Karpas-422 (cell line): ENCODE measurements at regions not wholly inside any gene's neighbourhood (a gene's known extent, or its start where the extent isn't known, plus 50 kb on each side); places are given as distances from the start of the nearest gene placed in this dataset.

Experiments
- DNase-seq: peaks from one replicate; pipeline ENCODE4 v3.0.0-alpha.2; 2015
- H2AFZ ChIP-seq: fragments of 200-600 bp; sonication (generic); 2 replicates; pipeline ENCODE4 v1.6.1; 2014; ENCODE audit warnings: antibody characterized with exemption, low read length, mixed read lengths
- H3K27ac ChIP-seq: fragments of 200-600 bp; sonication (generic); 2 replicates; pipeline ENCODE4 v1.5.1; 2014; ENCODE audit warnings: mild to moderate bottlenecking, low read length, moderate library complexity
- H3K27me3 ChIP-seq: fragments of 200-600 bp; sonication (generic); 2 replicates; pipeline ENCODE4 v1.6.1; 2014; ENCODE audit warnings: low read length, mixed read lengths
- H3K36me3 ChIP-seq: fragments of 200-600 bp; sonication (generic); 2 replicates; pipeline ENCODE4 v1.6.1; 2014; ENCODE audit warnings: low read length, mixed read lengths; ENCODE audit not compliant: insufficient read depth
- H3K4me1 ChIP-seq: fragments of 200-600 bp; sonication (generic); 2 replicates; pipeline ENCODE4 v1.6.1; 2014; ENCODE audit warnings: mild to moderate bottlenecking, low read length, mixed read lengths
- H3K4me2 ChIP-seq: fragments of 200-600 bp; sonication (generic); 2 replicates; pipeline ENCODE4 v1.6.1; 2014; ENCODE audit warnings: low read length, low read depth, mild to moderate bottlenecking; ENCODE audit not compliant: poor library complexity, severe bottlenecking
- H3K4me3 ChIP-seq: fragments of 200-600 bp; sonication (generic); 2 replicates; pipeline ENCODE4 v1.5.1; 2014; ENCODE audit warnings: mild to moderate bottlenecking, antibody characterized with exemption, low read length, mixed read lengths
- H3K79me2 ChIP-seq: fragments of 200-600 bp; sonication (generic); 2 replicates; pipeline ENCODE4 v1.6.1; 2014; ENCODE audit warnings: mild to moderate bottlenecking, low read length, mixed read lengths
- H3K9ac ChIP-seq: fragments of 200-600 bp; sonication (generic); 2 replicates; pipeline ENCODE4 v1.6.0; 2014; ENCODE audit warnings: low read length
- H3K9me2 ChIP-seq: fragments of 200-600 bp; sonication (generic), shearing (Covaris generic); replicated peaks from 2 replicates; pipeline ENCODE4 v1.6.0; 2014; ENCODE audit warnings: mild to moderate bottlenecking, low read length, moderate library complexity; ENCODE audit not compliant: insufficient read depth
- H3K9me3 ChIP-seq: fragments of 300-700, 200-600 bp; sonication (generic); 2 replicates; pipeline ENCODE4 v1.6.1; 2014; ENCODE audit warnings: low read length, mixed read lengths
- H4K20me1 ChIP-seq: fragments of 200-600 bp; sonication (generic); 2 replicates; pipeline ENCODE4 v1.6.1; 2014; ENCODE audit warnings: mild to moderate bottlenecking, antibody characterized with exemption, low read length, low read depth; ENCODE audit not compliant: insufficient read depth

DNA sequence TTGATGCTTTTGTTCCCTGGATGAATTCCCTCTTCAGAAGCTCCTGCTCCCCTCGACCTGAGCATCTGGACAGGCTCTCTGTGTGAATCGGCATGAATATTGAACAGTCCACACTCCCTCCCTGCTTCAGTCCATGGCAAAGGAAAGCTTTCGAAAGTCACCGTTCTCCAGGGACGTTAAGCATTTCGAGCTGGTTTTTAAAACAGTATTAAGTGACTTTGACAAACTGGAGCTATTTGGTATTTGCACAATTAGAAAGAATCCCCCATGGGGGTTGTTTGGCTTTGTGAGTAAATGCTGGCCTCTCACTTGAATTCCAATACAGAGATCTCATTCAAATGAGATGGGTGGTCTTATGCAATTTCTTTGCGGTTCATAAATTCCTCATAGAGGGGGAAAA lies 85.3 kb upstream of the TIAM2 start:
- H3K36me3 ChIP-seq = no peaks in the 10 kb centered on the region
- H4K20me1 ChIP-seq = no peaks in the 10 kb centered on the region
- no peak overlapping the region for H3K4me3 ChIP-seq
- no peak overlapping the region for H3K4me2 ChIP-seq
- H3K9me2 ChIP-seq = no peaks in the 10 kb centered on the region
- no peak overlapping the region for H3K27ac ChIP-seq
- H3K9ac ChIP-seq = no peak overlapping the region
- no peaks in the 10 kb centered on the region for H3K4me1 ChIP-seq
- H2AFZ ChIP-seq = no peak overlapping the region
- no peaks in the 10 kb centered on the region for H3K27me3 ChIP-seq
- no peaks in the 10 kb centered on the region for H3K79me2 ChIP-seq
- H3K9me3 ChIP-seq = no peaks in the 10 kb centered on the region
- DNase-seq = no peak

- DNase-seq = no peak
- Histone ChIP-seq H3K36me3 (no peaks in the 10 kb centered on the region), H3K9me3 (no peaks in the 10 kb centered on the region), H3K27me3 (no peaks in the 10 kb centered on the region), H3K79me2 (no peaks in the 10 kb centered on the region), H3K9me2 (no peaks in the 10 kb centered on the region), H2AFZ (no peak overlapping the region), H3K27ac (no peak overlapping the region), H4K20me1 (no peaks in the 10 kb centered on the region), H3K4me3 (no peak overlapping the region), H3K4me1 (no peaks in the 10 kb centered on the region), H3K9ac (no peak overlapping the region), H3K4me2 (no peak overlapping the region)
Observed at GRCh38 chr6:154914288-154914687, 80.8 kb upstream of the TIAM2 start.

DNA sequence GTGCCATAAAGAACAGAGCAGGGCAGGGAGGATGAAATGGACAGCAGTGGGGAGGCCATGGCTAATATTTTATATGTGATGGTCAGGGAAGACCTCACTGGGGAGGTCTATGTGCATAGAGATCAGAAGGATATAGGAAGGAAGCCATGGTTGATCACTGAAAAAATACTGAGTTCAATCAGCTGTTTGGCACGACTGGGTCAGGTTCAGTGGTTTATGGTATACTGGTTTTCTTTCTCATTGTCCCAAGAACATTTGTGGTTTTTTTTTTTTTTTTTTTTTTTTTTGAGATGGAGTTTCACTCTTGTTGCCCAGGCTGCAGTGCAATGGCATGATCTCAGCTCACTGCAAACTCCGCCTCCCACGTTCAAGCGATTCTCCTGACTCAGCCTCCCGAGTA lies 78.3 kb upstream of the TIAM2 start:
- no peak for DNase-seq
- H3K4me3 ChIP-seq = no peak overlapping the region
- no peak overlapping the region for H3K9ac ChIP-seq
- no peaks in the 10 kb centered on the region for H3K79me2 ChIP-seq
- peaks cover 8% of the 10 kb centered on the region for H3K4me1 ChIP-seq
- no peaks in the 10 kb centered on the region for H3K9me2 ChIP-seq
- no peaks in the 10 kb centered on the region for H3K9me3 ChIP-seq
- H3K4me2 ChIP-seq = no peak overlapping the region
- no peaks in the 10 kb centered on the region for H3K36me3 ChIP-seq
- H3K27me3 ChIP-seq = no peaks in the 10 kb centered on the region
- peaks cover 2% of the 10 kb centered on the region; the same call in 1 of the 2 replicates for H4K20me1 ChIP-seq
- no peak overlapping the region for H3K27ac ChIP-seq
- no peak overlapping the region for H2AFZ ChIP-seq

- Histone ChIP-seq H3K79me2 (no peaks in the 10 kb centered on the region), H3K9me3 (no peaks in the 10 kb centered on the region), H3K36me3 (no peaks in the 10 kb centered on the region), H3K27ac (no peak overlapping the region), H4K20me1 (peaks cover 5% of the 10 kb centered on the region; the same call in 1 of the 2 replicates), H2AFZ (no peak overlapping the region), H3K27me3 (no peaks in the 10 kb centered on the region), H3K9me2 (no peaks in the 10 kb centered on the region), H3K4me2 (no peak overlapping the region), H3K9ac (no peak overlapping the region), H3K4me1 (peaks cover 8% of the 10 kb centered on the region), H3K4me3 (no peak overlapping the region)
- DNase-seq = no peak
Observed at GRCh38 chr6:154917941-154918340, 77.2 kb upstream of the TIAM2 start.

DNA sequence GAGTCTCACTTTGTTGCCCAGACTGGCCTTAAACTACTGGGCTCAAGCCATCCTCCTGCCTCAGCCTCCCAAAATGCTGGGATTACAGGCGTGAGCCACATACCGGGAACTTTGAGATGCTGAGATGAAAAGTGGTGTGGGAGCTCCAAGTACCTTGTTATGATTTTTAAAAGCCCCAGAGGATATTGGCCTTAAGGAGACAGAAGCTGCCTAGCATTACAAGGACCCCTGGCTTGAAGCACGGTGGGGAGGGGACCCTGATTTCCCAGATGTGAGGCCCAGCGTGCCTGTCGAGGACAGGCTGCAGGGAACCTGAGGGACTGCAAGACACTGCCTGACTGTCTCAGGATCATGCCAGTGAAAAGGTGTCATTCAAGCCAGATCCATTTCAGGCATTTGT lies 75.3 kb upstream of the TIAM2 start:
- Histone ChIP-seq H2AFZ (no peak overlapping the region), H3K79me2 (no peaks in the 10 kb centered on the region), H3K4me3 (no peak overlapping the region), H3K4me2 (no peak overlapping the region), H4K20me1 (peaks cover 9% of the 10 kb centered on the region; the same call in 1 of the 2 replicates), H3K36me3 (no peaks in the 10 kb centered on the region), H3K27me3 (no peaks in the 10 kb centered on the region), H3K9ac (no peak overlapping the region), H3K4me1 (peaks cover 8% of the 10 kb centered on the region), H3K27ac (no peak overlapping the region), H3K9me3 (no peaks in the 10 kb centered on the region), H3K9me2 (no peaks in the 10 kb centered on the region)
- no peak for DNase-seq

DNA sequence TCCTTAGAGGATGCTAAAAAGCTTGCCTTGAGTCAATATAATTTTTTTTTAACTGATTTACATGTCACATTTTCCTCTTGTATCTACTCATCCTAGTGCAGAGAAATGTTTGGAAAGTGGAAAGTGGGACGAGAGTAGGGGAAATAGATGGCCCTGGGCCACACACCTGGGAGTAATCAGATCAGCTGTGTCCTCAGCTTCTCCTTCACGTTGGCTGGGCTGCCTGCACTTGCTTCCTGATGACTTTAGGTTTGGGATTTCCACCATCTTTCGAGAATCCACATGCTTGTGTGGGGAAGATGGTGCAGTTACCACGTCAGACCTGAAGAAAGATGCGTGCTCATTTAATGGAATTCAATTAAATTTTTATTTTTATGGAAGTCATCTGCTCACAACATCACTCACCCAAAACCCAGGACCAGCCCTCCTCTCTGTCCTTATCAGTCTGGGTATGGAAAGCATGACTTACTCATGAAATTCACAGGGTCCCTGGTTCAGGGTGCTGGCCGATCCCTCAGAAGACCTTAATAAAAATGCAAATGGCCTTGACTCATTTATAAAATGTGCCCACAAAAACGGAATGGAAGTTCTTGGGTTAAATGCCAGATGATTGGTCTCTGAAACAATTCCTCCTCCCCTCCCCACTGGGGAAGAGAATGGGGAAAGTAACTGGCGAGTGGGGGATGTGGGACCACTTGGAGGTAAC lies 74.5 kb upstream of the TIAM2 start:
- peaks cover 8% of the 10 kb centered on the region for H3K4me1 ChIP-seq

DNA sequence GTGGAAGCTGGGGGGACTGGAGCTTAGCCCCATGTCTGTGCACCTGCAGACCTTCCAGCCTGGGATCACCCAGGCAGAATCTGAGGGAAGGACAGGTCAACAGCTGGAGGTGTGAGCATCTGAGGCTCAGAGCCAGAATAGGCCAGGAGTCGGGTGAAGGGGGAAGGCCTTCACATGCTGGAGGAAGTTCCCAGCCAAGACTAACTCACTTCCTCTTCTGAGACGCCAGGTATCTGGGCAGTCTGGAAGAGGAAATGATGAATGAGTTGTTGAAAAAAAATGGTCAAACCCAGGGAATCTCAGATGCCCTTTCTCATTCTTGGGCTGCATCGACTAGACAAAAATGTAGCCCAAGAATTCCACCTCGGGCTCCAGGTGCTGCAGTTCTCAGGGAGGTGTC lies 73.6 kb upstream of the TIAM2 start:
- Histone ChIP-seq H2AFZ (no peak overlapping the region), H3K4me1 (peaks cover 8% of the 10 kb centered on the region), H3K9ac (no peak overlapping the region), H3K36me3 (no peaks in the 10 kb centered on the region), H3K9me3 (no peaks in the 10 kb centered on the region), H3K4me2 (no peak overlapping the region), H3K27ac (no peak overlapping the region), H3K4me3 (no peak overlapping the region), H3K27me3 (no peaks in the 10 kb centered on the region), H3K79me2 (no peaks in the 10 kb centered on the region), H3K9me2 (no peaks in the 10 kb centered on the region), H4K20me1 (peaks cover 16% of the 10 kb centered on the region; the same call in 1 of the 2 replicates)
- peak; percentile 51 for DNase-seq

More for the DNA sequence above, 74.5 kb upstream of the TIAM2 start:
- no peaks in the 10 kb centered on the region for H3K9me2 ChIP-seq
- H3K36me3 ChIP-seq = no peaks in the 10 kb centered on the region
- H3K79me2 ChIP-seq = no peaks in the 10 kb centered on the region
- H3K4me2 ChIP-seq = no peak overlapping the region
- H3K27ac ChIP-seq = no peak overlapping the region
- H4K20me1 ChIP-seq = peaks cover 16% of the 10 kb centered on the region; the same call in 1 of the 2 replicates
- no peaks in the 10 kb centered on the region for H3K9me3 ChIP-seq
- DNase-seq = no peak
- H3K27me3 ChIP-seq = no peaks in the 10 kb centered on the region
- no peak overlapping the region for H3K9ac ChIP-seq
- no peak overlapping the region for H3K4me3 ChIP-seq
- no peak overlapping the region for H2AFZ ChIP-seq

DNA sequence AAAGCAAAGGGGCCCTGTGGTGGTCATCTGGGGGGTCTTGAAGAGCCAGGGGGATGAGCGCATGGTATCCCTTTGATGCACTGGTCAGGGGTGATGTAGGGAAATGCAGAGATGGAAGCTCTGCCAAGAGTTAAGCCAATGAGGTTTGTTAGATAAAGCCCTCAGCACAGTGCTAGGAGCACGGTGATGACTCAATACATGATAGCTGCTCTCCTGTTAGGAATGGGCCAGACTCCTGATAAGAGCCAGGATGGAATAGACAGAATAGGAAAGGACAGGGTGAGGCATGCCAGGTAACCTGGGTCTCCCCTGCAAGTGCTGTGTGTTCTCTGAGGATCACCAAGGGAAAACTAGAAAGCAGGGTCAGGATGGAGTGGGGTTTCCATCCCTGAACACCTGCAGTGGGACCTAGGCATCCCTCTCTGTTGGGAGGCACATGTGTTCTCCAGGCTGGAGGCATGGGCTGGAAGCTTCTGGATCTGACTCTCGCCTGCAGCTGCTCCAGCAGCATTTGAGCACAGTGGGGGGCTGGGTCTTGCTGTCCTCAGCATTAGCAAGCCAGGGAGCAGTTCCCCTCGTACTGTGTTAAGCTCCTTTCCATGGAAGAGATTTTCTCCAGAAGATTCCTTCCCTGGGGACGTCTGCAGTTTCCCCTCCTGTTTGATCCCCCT lies 71.8 kb upstream of the TIAM2 start:
- H3K9me3 ChIP-seq = no peaks in the 10 kb centered on the region
- H3K4me2 ChIP-seq = no peak overlapping the region
- DNase-seq = no peak
- no peaks in the 10 kb centered on the region for H3K9me2 ChIP-seq
- no peaks in the 10 kb centered on the region for H3K79me2 ChIP-seq
- H2AFZ ChIP-seq = no peak overlapping the region
- H3K27me3 ChIP-seq = no peaks in the 10 kb centered on the region
- no peaks in the 10 kb centered on the region for H3K36me3 ChIP-seq
- no peak overlapping the region for H3K4me3 ChIP-seq
- H3K27ac ChIP-seq = no peak overlapping the region
- peaks cover 16% of the 10 kb centered on the region; the same call in 1 of the 2 replicates for H4K20me1 ChIP-seq
- no peak overlapping the region for H3K9ac ChIP-seq
- peaks cover 8% of the 10 kb centered on the region for H3K4me1 ChIP-seq
